ENCODE measurements at regions not wholly inside any gene's neighbourhood (a gene's known extent, or its start where the extent isn't known, plus 50 kb on each side); places are given as distances from the start of the nearest gene placed in this dataset.

GRCh38 chr6:91498576-91498975, 911.7 kb upstream of the MAP3K7 start:
- no peak for TF ChIP-seq POLR2A (IDR thresholded peaks at IDR 0.05)
- TF ChIP-seq CTCF (IDR thresholded peaks at IDR 0.05) = no peak
- no peak for TF ChIP-seq POLR2AphosphoS5 (IDR thresholded peaks at IDR 0.05; ENCODE audit: insufficient read depth in 1 of 2, low read depth in 1 of 2)
